Activated T-cell treated with anti-CD3 and anti-CD28 coated beads for 24 hours (primary cell): ENCODE measurements at regions not wholly inside any gene's neighbourhood (a gene's known extent, or its start where the extent isn't known, plus 50 kb on each side); places are given as distances from the start of the nearest gene placed in this dataset.
"Not testable (repeated sequence)": the region's sequence is repeated elsewhere in the genome, so short reads cannot be mapped to it uniquely, and the experiment has no call there.

Source experiments
- DNase-seq: peaks from one replicate; pipeline ENCODE4 v3.0.0-alpha.2; 2020; ENCODE audit warnings: low read depth

DNA sequence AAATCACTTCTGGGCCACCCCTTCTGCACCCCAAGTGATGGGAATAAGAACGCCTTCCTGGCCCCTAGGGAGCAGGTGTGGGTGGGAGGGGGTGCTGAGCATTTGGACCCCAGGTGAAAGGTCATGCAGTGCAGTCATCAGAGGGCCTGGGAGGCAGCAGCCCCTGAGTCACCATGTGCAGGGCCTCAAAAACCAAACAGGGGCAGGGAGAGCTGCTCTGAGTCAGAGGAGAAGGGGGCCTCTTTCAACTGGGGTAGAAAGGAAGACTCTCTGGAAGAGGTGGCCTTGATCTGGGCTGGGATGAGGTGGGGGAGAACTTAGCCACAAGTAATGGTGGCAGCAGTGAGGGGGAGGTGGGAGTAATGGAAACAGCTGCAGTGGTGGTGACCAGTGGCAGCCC, 164.3 kb downstream of the BUB3 start:
- no peak for DNase-seq

DNA sequence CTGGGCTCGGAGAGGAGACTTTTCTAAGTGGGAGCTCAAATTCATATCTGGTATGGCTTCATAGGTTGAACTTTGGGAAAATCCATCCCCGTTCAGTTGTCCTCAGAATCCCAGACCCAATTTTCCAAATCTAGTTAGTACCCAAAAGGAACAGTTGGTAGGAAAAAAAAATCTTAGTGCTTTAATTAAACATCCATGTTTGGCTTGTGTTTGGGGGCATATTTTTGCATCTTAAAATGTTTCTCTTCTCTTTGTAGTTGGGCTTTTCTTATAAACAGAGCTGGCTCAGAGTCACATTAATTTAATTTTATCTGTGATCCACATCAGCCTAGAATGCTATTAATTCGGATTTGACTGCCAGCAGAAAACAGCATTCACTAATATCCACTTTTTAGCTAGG, 165.9 kb downstream of the BUB3 start:
- no peak for DNase-seq

DNA sequence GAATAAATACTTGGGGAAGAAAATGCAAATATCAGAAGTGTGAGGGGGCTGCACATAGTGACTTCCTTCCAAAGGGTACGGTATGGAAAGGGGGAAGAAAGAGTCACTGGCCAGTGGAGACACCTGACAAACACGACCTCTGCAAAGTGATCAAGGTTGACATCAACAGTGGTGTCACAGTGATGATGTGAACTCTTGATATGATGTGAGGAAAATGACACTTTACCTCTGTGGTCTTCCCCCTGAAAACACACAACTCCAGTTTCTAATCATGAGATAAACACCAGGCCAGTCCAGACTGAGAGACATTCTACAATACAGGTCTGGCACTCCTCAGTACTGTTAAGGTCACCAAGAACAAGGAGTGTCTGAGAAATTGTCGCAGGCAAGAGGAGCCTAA, 169.7 kb downstream of the BUB3 start:
- no peak for DNase-seq

DNA sequence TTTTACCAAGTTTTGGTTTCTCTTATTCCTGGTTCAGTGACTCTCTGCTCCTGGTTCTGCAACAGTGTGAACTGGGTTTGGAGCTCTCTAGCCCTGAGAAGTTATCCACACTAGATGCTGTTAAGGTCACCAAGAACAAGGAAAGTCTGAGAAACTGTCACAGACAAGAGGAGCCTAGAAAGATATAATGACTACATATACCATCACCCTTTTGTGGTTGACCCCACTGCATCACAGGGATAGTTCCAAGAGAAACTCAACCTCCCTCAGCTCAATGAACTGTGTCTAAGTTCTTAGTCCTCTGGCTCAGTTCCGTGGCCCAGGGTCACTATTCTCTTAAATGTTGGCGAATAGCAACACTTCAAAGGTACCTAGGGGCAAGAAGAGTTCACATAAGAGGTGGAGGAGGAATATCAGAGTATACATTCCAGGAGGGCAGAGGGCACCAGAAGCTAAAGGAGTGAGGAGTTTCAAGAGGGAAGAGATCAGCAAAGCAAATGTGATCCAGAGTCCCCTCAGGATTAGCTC, 171.5 kb downstream of the BUB3 start:
- DNase-seq: no peak

DNA sequence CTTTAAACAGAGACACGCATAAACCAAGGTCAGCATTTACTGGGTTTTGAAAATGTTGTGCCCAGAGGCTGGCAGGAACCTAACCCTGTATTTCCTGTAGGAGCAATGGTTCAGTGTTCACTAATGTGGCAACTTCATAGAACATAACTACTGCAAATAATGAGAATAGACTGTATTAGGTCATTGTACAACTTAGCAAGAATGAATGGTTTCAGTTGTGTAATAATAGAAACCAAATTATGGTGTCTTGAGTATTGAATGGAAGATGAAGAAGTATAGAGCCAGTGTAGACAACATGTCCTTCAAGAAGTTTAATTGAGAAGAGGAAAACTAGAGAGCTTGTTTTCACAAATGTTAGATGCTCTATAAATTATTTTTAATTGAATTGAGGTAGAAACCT, 172.5 kb downstream of the BUB3 start:
- DNase-seq: no peak

DNA sequence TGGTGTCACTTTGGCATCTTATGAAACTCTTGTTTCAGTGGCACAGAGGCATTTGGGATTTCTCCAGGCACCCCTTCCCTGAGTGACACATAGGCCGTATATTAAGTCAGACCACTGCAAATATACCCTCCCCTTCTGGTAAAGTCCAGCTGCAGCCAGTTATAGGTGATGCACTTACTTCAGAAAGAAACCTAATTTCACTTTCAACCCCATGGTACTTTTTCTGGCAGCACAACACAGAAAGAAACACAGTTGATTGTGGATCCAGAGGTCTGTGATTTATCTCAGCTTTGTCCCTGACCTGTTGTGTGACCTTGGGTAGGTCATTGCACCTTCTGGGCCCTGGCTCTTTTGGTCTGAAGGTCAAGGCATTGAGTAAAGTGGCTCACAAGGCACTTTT, 173.2 kb downstream of the BUB3 start:
- no peak for DNase-seq

DNA sequence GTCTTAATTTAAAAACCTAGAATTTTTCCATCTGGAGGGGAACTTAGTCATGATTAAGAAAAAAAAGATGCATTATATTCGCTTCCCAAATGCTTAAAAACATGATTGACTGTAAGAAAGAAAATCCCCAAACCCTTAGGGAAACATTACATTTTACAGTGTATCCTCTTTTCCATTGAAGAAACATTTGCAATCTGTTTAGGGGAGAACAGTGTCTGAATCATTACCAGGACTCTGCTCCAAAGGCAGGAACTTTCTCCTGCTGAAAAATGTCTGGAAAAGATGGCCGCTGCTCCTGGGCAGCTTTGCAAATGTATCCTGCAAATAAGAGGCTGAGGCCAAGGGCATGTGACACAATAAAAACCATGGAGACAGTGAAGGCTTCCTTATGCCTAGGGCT, 173.7 kb downstream of the BUB3 start:
- DNase-seq: no peak

DNA sequence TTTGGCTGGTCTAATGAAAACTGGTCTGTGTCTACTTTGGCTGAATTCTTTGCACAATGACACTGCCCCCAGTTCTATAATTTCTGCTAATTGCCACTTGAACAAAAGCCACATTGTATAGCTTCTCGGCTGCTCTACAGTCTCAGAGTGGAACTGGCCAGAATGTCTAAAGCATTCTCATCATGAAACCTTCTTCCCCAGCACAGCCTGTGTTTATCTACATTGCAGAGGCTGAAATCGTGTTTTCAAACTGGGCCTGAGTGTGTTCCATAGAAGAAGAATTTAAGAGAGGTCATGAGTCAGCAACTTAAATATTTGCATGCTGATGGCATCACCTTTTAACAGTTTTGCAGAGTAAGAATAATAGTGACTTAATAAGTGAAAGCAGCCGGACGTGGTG, 177.2 kb downstream of the BUB3 start:
- DNase-seq: no peak

DNA sequence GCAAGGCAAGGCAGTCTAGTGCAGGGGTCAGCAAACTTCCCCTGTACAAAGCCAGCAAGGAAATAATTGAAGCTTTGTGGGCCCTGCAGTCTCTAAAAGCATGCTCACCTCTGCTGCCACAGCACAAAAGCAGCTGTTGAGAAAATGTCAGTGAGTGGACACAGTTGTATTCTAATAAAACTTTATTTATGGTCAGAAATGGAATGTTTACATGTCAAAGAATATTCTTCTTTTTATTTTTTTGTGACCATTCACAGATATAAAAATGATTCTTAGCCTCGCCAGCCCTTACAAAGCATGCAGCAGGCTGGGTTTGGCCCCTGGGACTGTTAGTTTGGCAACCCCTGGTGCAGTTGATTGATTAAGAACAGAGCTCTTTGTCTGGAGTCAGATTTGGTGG, 192.4 kb downstream of the BUB3 start:
- no peak for DNase-seq

DNA sequence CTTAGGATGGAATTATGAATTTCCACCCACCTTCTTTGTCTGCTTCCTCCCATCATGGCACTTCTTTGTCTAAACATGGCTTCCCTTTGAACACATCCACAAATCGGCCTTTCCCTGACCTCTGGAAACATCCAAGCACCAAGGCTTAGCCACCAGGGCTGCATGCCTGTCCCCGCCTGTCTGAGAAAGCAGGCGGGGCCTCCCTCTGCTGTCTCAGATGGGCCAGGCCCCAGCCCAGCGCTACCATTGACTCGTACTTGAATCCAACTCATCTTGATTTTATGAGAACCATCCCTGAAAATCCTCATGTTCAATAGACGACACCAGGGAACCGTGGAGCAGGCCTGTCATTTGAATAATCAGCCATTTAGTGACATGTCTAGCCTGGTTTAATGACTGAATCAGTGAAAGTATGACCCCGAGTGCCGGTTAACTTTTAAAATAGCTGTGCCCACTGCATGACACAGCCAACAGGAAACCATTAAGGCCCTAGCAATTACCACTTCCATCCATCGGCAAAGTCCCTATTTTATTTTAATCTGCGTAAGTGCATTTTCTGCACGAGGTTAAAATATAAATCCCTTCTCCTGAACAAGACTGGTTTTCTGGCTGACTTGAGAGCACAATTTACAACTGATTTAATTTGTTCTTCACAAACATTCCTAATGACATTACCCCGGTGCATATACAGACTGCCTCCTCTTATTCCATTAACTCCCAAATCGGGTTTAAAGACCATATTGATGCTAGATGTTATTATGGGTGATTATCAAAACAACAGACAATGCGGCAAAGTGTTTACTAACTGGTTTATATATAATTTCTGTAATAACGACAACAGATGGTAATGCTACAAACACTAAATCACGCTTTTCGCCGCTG, 194.7 kb downstream of the BUB3 start:
- DNase-seq: no peak

DNA sequence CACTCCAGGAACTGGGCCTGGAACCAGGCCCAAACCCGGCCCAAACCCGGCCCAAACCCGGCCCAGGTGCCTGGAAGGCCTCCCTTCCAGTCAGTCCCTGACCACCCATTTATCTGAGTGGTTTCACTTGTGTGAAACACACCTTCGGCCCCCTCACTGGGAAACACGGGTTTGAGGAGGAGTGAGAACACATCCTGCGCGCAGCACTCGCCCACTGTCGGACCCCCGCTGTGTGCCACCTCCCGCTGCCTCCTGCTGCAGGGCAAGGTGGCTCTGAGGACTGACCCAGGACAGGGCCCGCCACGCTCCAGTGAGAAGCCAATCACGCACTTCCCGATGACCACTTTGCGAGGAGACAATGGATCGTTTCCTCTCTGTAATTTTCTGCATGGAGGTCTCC, 197.5 kb downstream of the BUB3 start:
- no peak for DNase-seq

DNA sequence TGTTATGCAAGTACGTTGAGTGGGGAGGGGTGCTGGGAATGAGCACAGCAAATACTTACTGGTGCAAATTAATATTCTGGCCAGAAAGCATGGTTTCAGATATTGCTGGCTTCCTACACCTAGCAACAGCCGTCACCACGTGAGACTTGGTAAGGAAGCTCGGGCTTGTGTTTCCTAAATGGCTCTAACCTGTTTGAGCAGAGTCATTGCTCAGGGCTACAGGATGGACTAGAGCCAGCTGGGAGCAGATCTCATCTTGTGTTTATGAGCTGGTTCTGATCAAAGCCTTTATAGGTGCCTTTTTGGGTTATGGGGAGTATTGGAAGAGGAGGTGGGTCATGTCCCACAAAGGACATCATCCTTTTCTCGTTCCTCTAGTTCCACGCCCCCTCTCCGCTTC, 200.3 kb downstream of the BUB3 start:
- no peak for DNase-seq

DNA sequence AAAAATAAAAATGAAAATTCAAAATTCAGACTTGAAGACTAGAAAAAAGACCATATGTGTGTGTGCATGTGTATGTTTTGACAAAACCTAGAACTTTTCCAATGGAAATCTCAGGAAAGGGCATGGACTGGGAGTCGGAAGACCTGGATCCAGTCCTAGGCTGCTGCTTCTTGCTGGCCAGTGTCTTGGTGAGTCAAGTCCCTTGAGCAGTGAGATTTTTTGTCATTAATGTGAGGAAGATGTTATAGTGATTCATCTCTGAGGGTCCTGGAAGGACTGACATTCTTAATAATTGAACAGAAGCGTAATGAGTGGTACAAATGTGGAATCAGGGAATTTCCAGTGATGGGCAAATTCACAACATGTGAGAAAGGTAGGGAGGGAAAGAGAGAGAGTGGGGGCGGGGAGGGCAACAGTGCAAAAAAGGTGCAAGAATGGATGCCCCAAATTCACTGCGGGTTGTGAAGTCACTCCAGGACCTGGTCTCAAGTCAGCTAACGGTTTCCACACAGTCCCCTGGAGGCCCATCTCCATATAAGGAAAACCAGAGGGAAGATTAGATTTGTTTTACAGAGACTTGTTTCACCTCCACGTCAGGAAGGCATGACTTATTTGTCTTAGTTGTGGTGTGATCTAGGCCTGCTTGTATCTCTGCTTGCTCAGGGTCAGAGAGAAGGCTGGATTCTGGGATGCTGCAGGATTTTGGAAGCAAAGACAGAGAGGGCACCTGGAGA, 201.7 kb downstream of the BUB3 start:
- DNase-seq: no peak

DNA sequence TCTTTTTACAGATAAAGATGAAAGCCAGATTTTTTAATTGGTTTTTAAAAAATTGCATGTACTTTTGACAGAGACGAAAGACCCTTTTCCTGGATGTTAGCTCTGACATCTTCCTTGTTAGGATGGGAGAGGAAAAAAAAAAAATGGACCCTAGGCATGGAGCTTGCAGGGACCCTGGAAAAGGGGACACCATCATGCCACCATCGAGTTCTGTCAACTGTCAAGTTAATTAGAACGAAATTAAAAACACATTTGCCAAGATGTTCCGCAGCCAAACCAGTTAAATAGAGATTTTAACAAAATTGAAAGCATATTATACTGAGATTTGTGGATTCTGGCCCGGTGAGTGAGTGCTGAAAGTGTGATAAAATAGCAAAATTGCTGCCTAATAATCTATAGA, 202.6 kb downstream of the BUB3 start:
- no peak for DNase-seq

DNA sequence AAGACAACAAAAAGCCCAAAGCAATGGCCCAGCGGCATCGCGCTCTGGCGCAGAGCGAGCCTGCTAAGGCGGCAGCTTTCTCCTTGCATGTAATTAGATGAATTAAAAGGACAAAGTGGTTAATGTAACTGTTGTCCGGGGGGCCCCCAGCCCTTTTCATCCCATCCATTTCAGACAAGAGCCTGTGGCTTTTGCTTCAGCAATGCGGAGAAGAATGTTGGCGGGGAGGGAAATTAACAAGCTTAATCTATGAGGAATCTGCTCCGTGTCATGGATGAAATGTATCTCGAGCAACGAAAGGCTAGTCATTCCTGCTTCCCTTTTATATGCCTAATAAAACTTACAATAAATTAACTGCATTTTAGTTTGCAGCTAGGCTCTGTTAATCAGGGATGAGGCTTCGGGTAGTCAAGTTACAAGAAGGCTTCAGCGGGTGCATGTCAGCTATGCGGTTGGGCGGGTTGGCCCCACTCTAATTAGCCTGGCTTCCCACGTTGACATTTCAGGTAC, 203.3 kb downstream of the BUB3 start:
- no peak for DNase-seq

DNA sequence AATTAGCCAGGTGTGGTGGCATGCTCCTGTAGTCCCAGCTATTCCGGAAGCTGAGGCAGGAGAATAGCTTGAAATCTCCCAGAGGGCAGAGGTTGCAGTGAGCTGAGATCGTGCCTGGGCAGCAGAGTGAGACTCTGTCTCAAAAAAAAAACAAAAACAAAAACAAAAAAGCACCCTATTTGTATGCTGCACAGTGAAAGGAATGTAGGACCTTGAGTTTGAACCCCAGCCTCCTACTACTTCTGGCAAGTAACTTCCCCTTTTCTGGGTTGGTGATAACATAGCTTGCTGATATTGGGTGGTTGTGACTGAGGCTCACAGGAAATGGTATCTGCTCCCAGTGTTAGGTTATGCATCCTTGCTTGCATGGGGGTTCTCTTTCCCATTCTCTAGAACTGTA, 205.3 kb downstream of the BUB3 start:
- DNase-seq: no peak

DNA sequence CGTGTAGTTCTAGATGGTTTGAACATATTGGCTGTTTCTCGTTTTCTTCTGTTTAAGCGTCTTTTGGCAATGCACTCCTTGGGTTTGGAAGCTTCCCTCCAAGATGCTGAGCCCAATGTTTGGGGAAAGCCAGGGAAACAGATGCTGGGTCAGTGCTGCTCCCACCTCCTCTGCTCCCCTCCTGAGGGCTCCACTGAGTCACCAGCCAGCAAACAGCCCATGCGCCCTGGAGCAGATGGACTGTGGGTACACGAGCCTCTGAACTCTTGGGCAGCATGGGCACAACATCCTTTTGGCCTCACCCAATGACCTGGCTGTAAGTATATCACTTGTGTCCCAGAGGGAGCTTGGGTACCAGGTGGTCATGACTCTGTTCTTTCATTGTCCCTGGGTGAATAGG, 207.6 kb downstream of the BUB3 start:
- no peak for DNase-seq

DNA sequence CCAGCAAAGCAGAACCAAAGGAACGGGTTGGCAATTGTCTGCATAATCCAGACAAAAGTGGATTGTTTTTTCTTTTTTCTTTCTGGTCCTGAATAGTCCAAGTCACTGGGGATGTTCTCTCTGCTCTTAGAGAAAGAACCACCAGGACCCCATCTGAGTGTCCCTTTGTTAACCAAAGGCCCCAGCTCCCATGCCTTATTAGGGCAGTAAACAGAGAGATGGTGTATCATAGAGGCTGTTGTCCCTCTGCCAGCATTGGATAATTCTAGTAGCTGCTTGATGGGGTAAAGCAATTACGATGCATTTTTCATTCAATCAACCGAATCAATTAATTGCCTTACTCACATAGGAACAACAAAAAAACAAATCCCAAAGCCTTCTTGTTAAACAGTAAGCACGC, 213.0 kb downstream of the BUB3 start:
- DNase-seq: no peak

DNA sequence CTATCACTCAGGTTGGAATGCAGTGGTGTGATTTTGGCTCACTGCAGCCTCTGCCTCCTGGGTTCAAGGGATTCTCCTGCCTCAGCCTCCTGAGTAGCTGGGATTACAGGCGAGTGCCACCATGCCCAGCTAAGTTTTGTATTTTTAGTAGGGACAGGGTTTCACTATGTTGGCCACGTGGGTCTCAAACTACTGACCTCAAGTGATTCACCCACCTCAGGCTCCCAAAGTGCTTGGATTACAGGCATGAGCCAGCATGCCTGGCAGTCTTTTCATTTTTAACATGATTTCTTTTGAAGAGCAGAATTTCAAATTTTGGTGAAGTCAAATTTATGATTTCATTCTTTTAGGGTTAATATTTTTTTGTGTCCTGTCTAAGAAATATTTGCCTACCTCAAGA, 217.4 kb downstream of the BUB3 start:
- DNase-seq: not testable (repeated sequence)

DNA sequence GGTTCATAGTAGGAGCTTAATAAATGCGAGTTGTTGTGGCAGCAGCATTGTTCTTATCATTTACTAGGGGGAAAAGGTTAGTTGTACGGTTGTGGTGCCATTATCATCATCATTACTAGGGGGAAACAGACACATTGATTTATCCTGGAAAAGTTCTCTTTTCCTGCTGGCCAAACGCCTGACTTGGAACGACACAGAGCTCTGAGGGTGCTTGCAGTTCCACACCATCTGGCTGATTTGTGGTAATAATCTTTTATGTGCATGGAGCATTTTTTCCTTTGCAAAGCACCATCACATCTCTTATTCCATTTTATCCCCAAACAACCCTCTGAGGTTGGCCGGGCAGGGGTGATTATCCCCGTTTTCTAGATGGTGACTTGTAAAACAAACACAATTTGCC, 219.4 kb downstream of the BUB3 start:
- no peak for DNase-seq

DNA sequence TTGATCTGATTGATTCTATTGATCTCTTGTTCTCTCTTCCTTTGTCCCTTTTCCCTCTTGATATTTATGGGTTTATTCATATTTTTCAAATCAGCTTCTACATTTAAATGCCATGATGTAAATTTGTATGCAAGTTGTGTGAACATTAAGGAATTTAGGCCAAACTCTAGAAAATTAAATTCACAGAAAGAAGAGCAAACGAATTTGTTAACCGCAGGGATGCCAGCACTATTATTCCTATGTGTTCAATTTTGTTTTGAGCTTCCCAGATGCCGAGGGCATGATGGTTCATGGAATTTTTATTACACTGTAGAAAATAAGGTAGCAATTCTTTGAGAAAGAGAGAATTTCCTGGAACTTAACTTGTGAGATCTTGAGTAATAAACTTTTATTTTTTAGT, 220.9 kb downstream of the BUB3 start:
- no peak for DNase-seq

DNA sequence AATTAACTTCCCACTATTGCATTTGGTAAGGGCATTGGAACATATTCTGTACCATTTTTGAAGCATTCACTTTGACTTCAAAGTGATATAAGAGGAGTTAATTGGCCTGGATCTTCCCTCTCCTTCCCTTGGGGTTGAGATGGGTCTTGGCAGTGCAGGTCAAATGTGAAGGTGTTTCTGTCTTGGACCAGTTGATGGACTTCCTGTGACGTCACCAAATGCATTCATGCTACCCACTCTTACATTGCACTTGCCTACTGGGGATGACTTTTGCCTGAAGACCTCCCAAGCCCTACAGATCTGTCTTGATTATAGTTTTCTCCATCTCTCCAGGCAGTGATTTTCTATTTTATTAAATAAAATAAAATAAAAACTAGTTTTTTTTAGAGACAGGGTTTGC, 221.5 kb downstream of the BUB3 start:
- no peak for DNase-seq

DNA sequence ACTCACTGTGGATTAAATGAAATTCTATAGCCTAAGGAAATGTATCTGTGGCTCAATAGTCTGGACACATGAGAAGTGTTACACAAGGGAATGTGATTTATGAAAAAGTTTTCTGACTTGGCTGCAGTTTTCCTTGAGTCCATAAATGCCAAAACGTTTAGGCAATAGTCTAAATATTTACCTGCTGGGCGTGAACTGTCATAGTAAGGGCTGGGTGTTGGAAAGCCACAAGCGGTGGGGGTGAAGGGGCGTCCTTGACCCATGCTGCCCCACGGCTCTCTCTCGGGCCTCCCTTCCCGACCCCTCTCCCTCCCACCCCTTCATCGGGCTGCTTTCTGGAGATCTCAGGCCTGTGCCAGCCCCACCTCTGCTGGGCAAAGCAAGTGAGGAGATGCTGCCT, 223.7 kb downstream of the BUB3 start:
- DNase-seq: no peak
